Left lobe of liver (tissue), 2 donors: ENCODE measurements at regions not wholly inside any gene's neighbourhood (a gene's known extent, or its start where the extent isn't known, plus 50 kb on each side); places are given as distances from the start of the nearest gene placed in this dataset.
"Not testable (repeated sequence)": the region's sequence is repeated elsewhere in the genome, so short reads cannot be mapped to it uniquely, and the experiment has no call there.

Experiments used
- ATAC-seq: fragments of 200-7000 bp; cut with Tn5 transposase; one replicate; pipeline ENCODE4 v1.9.1; 2020; ENCODE audit warnings: mild to moderate bottlenecking, moderate library complexity
- DNase-seq: peaks from one replicate; pipeline ENCODE4 v3.0.0-alpha.2; 2020; ENCODE audit warnings: low spot score
- donor health status: DM: no; HTN: no; CAD: no; lungs with moderate emphysema.
- donor health status: DM: no; HTN: yes; CAD: no.

DNA sequence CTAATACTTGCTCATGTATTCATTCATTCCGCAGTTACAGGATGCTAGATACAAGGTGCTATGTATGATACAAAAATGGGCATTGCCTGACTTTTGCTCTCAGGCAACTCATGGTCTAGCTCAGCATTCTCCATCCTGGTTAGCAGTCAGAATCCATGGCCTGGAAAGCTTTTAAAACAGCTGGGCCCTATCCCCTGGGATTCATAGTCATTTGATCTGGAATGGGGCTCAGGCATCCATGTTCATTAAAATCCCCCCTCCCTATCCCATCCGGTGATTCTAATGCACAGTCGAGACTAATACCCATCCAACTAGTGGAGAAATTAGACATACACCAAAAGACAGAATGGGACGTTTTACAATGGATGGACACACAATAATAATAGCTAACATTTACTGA lies 104.1 kb upstream of the TMEM132E start:
- ATAC-seq (no peak), DNase-seq (no peak)

GRCh38 chr17:34474706-34475105 lies 104.7 kb upstream of the TMEM132E start:
- no peak for ATAC-seq
- DNase-seq: no peak

DNA sequence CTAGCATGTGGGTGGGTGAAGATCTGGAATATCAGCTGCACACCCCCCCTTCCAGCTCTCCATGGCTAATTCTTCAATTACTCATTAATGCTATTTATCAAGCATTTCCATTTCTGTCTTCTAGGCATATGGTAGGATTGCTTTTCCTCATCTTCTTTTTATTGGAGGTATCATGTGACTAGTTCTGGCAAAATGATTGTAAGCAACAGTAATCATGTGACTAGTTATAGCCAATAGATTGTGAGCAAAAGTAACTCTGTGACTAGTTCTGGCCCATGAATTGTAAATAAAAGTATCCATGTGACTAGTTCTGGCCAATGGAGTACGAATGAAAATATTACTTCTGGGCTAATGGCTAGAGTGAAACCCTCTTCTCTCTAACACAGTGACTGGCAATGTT lies 107.0 kb upstream of the TMEM132E start:
- DNase-seq (no peak), ATAC-seq (no peak)

GRCh38 chr17:34471278-34471677 lies 108.1 kb upstream of the TMEM132E start:
- not testable (repeated sequence) for DNase-seq, ATAC-seq

DNA sequence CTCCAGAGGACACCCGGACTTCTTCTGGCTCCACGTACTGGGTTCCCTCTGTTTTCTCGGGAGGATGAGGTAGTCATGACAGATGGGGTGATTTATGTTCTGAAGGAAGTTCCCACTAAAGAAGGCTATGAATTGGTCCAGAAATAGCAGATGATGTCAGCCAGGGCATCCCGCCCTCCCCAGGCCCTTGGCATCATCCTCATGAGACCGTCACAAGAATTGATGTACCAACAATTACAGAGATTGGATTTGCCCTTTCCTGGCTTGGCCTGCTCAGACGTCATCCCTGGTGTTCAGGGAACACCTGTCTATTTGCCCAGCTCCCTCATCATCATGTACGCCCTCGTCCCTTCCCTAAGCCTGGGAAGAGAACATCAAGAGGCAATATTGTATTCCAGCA lies 102.8 kb upstream of the CCL1 start:
- ATAC-seq (no peak), DNase-seq (no peak)

DNA sequence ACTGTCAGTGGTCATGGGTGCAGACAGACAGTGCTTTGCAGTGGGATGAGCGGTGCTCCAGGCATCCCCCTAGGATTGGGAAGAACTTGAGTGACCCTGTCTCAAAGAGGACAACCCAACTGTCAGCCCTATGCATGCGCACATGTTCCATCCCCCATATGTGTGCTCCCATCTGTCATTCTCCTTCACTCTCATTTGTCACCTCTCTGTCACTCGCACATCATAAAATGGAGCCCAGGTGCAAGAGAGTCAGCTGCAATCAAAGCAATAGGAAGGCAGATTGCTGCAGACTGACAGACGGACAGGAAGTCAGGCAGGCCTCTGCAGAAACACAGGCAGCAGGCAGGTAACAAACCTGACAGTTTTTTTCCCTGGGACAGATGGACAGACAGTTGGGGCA lies 101.8 kb upstream of the CCL1 start:
- no peak for ATAC-seq
- DNase-seq: no peak

DNA sequence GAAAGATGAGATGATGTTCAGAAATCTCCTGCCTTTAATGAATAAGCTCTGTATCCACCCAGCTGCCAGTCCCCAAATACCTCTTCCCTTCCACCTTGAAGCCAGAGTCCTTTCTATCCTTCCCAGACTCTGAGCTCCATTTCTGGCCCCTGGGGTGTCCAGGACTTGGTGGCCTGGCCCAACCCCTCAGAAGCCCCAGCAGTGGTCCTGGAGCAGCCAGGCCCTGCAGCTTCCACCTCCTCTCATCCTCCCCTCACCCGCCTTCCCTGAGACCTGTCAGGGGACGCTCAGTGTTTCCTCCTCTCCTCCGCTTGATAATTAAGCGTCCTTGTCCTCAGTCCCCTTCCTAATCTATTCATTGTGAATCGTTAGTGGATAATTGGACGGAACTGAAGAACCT lies 95.2 kb upstream of the CCL1 start:
- DNase-seq (no peak), ATAC-seq (no peak)

GRCh38 chr17:34456121-34456520 lies 93.1 kb upstream of the CCL1 start:
- ATAC-seq (no peak), DNase-seq (no peak)

DNA sequence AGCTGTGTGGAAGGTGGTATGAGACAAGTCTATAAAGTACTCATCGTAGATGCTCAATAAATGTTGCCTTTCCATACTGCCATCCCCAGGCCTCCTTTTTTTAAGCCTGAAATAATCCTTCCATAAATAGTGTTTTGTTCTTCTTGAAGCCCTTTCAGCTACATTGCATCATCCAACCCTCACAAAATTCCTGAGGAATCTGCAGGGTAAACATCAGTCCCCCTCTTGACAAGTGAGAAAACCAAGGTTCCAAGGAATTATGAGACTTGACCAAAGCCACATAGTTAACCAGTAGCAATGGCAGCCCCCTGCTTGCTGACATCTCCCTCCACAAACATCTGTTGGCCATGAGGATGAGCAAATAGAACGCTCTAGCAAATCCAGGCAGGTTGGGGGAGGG lies 89.7 kb upstream of the CCL1 start:
- DNase-seq (no peak), ATAC-seq (no peak)

DNA sequence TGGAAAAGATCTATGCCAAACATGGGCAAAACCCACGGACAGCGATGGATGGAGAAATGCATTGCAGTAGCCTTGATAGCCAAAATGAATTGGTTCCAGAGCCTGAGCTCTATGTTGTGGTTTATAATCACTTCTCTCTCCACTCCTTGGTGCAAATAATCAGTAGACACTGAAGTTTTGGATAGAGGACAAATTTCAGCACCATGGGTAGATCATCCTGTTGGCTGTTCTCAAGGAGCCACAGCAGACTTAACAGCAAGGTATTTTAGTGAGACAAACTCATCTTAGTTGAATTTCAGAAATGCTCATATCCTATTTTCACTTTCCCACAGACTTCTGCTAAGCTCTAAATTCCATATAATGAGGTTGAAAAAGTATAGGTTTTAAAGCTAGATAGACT lies 88.3 kb upstream of the CCL1 start:
- DNase-seq: no peak
- ATAC-seq: no peak

GRCh38 chr17:34447406-34447805 lies 84.4 kb upstream of the CCL1 start:
- ATAC-seq: no peak

DNA sequence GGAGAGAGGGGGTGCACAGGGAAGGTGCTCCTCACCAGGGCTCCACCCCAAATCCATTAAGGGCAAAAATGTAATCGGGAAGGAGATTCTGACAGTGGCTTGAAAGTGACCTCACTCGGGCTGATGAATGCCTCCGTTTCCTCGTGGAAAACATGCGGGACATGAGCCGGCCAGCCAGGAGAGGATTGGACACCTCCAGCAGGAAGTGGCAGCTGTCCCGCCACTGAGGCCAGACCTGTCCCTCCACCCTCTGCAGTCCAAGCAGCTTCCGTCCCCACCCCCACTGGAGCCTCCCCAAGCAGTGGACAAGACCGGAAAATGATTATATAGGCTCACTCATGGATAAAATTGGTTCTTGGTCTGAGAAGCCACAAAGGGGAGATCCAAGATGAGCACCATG lies 82.1 kb upstream of the CCL1 start:
- no peak for DNase-seq
- no peak for ATAC-seq

More at GRCh38 chr17:34447406-34447805, 84.4 kb upstream of the CCL1 start:
- DNase-seq: no peak

- DNase-seq (no peak), ATAC-seq (peak; percentile 54)
These were observed 80.8 kb upstream of the CCL1 start for GRCh38 chr17:34443619-34444469.

GRCh38 chr17:34442387-34443111 lies 79.5 kb upstream of the CCL1 start:
- peak; percentile 60 for ATAC-seq
- DNase-seq: no peak

DNA sequence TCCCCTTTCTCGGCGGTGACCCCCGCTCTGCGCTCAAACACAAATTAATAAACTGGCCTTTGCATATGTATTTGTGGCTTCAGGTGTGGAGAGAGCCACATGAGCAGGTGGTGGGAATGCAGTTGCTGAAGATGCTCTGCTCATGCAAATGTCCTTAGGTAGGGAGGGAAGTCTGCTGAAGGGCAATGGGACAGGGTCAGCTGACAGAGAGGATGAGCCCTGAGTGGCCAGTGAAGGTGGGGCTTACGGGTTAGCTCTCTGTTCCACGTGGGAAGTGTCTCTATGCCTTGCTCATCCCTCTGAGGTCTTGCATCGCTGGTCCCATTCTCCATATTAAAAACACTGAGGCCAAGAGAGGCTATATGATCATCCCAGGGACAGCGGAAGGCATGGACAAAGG lies 74.2 kb upstream of the CCL1 start:
- DNase-seq (no peak), ATAC-seq (no peak)

DNA sequence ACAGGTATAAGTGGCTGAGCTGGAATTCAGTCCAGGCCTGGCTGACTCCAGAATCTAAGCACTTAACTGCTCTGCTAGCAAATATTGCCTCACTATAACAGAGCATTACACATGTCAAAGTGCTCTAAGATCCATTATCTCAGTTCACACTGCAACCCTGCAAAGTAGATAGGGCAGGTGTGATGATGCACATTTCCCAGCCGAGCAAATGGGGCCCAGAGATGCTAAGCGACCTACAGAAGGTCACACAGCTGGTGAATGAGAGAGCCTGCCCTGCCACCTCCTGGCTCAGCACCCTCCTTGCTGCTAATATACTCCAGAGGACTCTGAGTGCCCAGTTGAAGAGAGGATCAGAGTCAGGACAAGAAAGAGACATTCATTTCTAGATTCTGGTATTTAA lies 73.6 kb upstream of the CCL1 start:
- ATAC-seq (no peak), DNase-seq (no peak)

- DNase-seq (no peak), ATAC-seq (no peak)
These were observed 72.3 kb upstream of the CCL1 start for GRCh38 chr17:34435182-34435928.

GRCh38 chr17:34434052-34434451 lies 71.0 kb upstream of the CCL1 start:
- peak; percentile 38 for ATAC-seq

DNA sequence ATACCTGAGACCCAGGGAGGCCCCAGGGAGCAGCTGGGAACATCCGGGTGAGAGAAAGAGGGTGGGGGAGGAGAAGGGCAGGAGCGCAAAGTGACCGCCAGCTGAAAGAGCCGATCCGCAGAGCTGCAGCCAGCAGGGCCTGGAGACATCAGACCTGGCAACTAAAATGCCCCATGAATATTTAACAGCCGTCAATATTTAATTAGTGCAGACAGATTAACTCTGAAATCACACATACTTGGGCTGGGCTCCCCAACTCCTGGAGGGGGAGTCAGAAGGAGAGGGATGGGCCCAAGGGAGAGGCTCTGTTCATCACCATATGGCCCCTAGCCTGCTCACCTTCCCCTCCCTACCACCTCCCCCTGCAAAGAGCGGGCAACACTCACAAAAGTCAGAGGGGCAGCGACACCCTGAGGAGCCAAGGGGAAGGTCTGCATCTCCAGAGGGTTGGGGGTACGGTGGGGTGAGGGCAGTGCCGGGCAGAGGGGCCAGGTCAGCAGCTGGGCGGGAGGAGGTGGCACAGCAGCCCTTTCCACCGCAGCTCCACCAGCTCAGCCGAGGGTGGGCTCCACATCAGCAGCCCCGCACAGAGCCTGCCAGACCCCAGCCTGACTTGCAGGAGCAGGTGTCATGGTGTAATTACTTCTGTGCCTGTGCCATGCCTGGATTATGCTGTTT lies 61.9 kb upstream of the CCL1 start:
- ATAC-seq (no peak), DNase-seq (no peak)

More at GRCh38 chr17:34434052-34434451, 71.0 kb upstream of the CCL1 start:
- DNase-seq: no peak

- DNase-seq: no peak
These were observed 61.2 kb upstream of the CCL1 start for GRCh38 chr17:34423978-34424813.

More at GRCh38 chr17:34423978-34424813, 61.2 kb upstream of the CCL1 start:
- ATAC-seq: no peak
